ENCODE measurements at regions not wholly inside any gene's neighbourhood (a gene's known extent, or its start where the extent isn't known, plus 50 kb on each side); places are given as distances from the start of the nearest gene placed in this dataset.
"Not testable (repeated sequence)": the region's sequence is repeated elsewhere in the genome, so short reads cannot be mapped to it uniquely, and the experiment has no call there.

- TF ChIP-seq CTCF, POLR2A (IDR thresholded peaks at IDR 0.05): not testable (repeated sequence)
Measured at GRCh38 chr7:58085444-58085843, 635.5 kb downstream of the ZNF716 start.

All from body of pancreas (tissue), 4 donors.